ENCODE measurements at regions not wholly inside any gene's neighbourhood (a gene's known extent, or its start where the extent isn't known, plus 50 kb on each side); places are given as distances from the start of the nearest gene placed in this dataset.

DNA sequence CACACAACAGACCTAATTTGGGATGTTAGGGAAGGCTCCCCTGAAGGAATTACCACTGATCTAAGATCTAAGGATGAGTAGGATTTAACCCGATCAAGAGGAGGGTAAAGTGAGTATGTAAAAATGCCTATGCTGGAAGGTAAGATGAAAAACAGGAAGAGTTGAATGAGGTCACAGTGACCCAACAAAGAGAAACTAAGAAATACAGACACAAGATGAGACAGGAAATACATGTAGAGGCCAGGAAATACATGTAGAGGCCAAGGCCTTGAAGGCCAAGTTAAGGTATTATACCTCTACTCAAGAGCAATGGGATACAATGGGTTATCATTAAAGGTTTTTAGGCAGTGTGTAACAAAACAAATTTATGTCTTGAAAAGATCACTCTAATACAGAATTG is 131.6 kb upstream of the TANK start:
- no peak for DNase-seq (ENCODE audit: low spot score)

DNA sequence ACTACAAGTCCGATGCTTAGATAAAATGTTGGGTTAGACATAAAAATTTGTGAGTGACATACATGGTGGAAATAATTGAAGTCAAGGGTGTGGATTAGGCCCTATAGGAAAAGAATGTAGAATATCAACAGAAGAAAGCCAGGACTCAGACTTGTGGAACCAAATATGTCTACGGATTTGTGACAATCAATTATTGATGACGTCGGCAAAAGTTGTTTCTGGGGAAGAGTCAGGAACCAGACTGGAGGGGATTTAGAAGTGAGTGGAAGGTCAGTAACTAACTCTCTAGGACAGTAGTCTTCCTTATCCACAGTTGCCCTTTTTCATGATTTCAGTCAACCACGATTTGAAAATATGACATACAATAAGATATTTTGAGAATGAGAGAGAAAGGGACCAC is 130.9 kb upstream of the TANK start:
- no peak for DNase-seq (ENCODE audit: low spot score)

DNA sequence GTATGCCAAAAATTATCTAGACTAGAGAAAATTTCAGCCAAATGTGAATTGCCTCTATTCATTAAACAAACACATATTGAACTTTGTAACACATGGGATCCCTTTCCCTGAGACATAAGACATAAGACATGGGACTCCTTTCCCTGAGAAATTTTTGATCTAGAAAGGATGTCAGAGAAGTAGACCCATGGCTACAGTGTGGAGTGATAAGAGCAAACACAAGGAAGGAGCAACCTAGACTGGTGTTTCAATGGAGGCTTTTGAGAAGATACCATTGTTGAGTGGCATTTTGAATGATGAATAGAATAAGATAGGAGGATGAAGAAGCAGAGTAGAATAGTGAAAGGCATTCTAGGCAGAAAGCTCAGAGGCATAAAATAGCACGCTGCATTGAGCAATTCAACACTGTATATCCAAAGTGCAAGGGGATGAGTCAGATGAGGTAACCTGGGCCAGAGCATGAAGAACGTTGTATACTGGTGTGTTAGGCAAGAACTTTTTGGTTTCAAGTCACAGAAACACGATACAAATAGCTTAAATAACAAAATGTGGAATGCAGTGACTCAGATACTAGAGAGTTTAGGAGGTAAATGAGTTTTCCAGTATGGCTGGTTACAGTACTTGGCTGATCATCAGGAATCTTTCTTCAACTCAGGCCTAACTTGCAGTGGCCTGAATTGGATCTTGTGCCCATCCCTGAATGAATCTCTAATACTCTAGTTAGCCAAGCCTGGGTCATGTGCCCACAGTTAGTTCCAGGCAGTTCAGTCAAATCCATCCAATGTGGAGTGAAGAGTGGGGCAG is 129.8 kb upstream of the TANK start:
- no peak for DNase-seq (ENCODE audit: low spot score)

DNA sequence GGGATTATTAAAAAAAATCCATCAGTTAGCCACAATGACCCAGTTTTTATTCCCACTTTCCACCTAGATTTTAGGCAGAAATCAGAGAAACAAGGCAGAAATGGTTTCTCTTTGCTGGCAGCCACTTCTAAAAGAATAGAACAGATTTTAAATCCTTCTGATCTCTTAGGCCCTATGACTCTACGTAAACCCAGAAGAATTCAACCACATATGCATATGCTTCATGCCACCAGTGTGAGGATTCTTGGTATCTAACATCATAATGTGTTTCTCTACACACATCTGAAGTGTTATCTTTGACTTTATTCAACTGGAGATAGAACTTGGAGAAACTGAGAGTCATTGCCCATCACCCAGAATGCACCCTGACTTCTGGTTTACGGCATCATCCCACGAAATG is 128.7 kb upstream of the TANK start:
- no peak for DNase-seq (ENCODE audit: low spot score)

DNA sequence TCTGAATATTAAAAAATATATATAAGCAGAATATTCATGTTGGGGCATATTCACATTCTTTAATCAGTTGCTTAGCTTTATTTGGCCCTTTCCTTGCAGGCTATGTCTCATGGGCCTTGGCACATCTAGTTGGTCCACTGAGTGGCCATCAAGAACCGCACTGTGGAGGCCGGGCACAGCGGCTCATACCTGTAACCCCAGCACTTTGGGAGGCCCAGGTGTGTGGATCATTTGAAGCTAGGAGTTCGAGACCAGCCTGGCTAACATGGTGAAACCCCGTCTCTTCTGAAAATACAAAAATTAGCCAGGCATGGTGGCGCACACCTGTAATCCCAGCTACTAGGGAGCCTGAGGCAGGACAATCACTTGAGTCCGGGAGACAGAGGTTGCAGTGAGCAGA is 127.6 kb upstream of the TANK start:
- DNase-seq (ENCODE audit: low spot score), result no peak

DNA sequence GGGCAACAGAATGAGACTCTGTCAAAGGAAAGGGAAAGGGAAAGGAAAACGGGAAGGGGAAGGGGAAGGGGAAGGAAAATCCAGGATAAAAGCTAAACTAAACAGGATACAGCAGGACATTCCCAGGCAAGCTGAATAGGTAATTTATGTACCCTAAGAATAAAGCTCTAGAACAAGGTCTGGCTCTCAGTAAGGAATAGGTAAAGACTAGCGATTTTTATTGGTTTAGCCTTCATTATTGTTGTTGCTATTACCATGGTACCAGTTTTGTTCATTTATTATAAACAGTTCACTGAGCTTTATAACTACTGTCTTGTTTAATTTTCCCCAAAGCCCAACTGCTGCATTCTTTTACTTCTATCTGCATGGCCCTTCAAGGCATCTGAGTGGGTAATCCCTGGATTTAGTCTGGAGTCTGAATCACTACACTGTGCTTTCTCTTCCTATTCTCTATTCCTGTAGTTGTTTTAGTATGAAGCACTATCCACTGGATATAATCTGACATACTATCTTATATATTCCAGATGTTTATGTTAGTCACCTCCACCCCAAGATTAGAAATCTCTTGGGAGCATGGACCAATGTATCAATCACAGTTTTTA is 127.1 kb upstream of the TANK start:
- DNase-seq (ENCODE audit: low spot score), result no peak

DNA sequence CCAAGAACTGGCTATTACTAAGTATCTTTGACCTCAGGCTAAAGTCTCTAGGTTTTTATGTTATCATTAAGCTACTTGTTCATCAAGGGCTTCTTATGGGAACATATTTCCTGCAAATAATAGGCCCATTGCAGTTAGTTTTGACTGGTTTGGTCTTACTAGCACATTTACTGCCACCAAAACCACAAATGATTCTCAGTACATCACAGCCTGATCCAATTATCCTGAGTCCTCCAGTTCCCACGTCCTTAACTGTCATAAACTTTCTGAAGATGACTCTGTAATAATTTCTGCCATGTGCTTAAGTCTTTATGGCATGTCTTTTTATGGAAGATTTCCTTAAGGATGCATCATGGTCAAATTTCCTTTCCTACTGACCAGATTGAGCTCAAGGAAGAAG is 123.3 kb upstream of the TANK start:
- DNase-seq (ENCODE audit: low spot score), result no peak

DNA sequence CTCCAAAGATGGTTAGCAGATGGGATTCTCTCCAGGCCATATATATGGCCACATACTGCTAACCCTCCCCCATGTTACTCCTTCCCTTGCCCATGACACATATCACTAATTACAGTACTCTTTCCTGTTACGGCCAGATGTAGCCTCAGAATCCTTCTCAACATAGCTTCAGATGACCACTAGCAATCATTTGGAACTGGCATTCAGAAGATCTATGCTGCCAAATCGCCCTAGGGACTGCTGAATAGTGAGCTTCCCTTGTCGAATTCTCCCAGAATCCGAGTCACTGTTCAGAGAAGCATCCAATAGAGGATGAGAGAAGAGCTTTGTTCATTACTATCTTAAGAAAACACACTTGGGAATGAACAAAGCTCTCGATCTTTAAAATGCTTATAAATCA is 121.2 kb upstream of the TANK start:
- DNase-seq (ENCODE audit: low spot score), result no peak

DNA sequence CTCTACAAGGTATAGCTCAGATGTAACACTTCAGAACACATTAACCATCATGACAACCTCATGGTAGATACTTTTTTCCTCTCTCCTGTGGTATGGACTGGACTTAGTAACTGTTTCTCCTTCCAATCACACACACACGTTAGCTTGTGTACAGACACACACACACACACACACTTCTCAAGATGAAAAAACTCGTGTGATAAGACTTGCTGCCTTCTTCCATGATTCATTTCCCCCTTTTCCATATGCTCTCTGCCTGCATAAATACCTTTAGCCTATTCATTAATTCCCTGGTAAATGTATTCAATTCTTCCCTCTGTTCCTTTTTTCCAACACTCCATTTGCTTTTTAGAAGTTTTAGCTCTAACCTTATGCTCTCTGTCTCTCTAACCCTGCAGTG is 118.9 kb upstream of the TANK start:
- DNase-seq (ENCODE audit: low spot score), result no peak

DNA sequence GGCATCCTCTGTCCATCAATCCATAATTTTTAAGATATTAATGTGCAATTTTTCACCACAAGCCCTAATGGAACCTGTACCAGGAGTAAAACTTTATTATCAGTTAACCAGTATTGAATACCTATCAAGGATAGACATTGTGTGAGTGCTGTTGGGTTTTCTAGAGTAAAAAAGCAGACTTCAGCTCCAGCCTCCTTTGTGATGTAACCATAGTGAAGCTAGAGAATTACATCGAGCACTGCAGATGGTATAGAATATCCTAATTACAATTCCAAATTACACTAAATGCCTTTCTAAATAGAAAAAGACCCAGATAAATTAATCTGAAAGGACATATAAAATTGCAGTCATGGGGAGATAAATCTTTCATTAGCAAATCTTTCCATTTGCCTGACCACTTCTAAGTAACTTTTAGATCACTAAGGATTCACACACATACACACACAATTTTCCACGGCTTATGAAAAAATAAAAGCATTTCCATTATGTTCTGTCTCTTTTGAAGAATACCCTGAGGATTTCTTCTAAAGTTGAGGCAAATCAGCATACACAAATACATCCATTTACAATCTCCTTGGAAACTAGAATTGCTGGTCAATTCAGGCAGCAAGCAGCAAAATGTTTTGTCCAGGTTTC is 117.1 kb upstream of the TANK start:
- DNase-seq (ENCODE audit: low spot score), result no peak

DNA sequence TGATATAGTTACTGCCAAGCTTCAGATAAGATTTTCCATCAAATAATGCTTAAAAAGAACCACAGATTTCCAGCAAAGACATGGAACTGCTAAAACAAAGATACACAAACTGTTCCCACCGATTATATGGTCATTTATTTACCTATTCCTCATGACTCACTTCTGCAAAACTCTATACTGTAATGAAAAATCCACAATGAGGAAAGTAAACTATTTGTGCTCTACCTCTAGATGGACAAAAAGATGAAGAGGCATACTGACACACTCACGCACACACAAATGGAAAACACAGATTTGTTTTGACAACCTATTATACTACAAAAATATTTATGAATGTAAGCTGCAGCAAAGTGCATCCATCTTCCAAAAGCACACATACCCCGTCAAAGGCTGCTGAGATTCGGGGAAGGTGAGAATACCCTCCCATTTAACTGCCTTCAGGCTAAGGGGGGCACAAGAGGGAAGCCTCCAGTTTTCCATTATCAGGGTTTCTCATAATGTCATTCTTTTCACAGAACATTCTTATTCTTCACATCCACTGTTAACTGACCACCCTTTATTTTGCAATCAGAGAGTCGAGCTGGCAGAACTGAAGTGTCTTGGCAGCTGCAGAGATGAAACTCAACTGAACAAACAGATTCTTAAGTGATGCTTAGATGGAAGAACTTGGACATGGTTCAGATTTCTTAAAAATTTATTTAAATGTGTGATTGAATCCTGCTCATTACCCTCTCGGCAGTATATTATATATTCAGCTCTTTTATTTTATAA is 115.9 kb upstream of the TANK start:
- no peak for DNase-seq (ENCODE audit: low spot score)

DNA sequence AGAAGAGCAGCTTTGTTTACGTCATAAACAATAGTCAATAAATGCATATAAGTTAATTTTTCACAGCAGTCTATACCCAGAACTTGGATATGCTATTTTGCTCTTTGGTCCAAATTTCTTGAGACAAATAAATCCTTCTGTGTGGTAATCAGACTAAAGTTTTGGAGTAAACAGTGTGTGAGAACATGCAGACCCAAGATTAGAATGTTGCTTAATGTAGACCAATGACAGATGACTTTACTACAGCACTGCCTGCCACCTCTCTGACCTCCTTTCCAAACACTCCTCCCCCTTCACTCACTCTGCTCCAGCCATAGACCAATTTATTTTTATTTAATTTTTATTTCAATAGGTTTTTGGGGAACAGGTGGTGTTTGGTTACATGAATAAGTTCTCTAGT is 115.3 kb upstream of the TANK start:
- no peak for DNase-seq (ENCODE audit: low spot score)

DNA sequence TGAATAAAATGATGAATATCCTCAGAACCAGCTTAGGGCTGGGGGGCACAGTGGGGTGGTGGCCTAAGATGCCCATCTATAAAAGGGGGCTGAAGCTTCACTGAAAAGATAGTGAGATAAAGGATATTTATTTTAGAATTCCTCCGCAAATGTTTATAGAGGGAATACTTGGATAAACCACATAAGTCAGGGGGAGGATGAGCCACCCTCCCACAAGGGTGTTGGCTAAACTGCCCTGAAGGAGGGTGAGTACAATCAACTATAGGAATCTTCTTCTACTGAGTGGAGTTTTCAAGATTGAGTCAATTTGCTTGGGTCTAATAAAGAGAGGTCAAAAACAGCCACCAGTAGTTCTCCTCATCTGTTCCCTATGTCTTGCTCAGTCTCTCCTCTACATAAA is 114.5 kb upstream of the TANK start:
- DNase-seq (ENCODE audit: low spot score), result no peak

DNA sequence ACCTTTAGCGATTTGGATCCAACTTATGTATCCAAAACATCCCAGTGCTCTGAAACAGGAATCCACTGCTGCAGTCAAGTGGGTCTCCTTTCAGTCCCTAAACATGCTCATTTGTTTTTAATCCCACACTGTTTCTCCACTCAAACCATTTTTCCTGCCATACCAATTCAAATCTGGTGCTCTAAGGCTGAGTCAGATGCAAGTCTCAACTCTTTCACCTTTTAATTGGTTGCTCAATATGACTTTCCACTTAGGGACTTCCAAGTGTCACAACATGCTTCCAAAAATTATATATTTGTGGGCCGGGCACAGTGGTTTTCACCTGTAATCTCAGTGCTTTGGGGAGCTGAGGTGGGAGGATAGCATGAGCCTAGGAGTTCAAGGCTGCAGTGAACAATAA is 113.4 kb upstream of the TANK start:
- no peak for DNase-seq (ENCODE audit: low spot score)

DNA sequence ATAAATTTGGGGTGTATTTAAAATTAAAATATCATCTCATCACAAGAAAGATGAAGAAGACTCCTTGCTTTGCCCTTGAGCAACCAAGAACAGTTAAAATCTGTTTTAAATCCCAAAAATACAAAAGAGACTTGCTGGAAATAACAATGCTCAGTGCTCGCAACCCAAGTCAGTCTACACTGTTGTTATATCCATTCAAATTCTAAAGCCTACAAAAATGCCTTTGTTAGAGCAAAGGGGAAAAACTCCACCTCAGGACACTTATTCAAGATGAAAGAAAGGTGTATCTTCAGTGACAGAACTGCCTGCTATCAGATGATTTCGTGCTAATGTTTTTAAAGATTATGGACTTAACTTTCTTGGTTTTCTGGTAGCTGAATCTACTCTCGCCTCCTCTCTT is 111.9 kb upstream of the TANK start:
- DNase-seq (ENCODE audit: low spot score), result no peak

DNA sequence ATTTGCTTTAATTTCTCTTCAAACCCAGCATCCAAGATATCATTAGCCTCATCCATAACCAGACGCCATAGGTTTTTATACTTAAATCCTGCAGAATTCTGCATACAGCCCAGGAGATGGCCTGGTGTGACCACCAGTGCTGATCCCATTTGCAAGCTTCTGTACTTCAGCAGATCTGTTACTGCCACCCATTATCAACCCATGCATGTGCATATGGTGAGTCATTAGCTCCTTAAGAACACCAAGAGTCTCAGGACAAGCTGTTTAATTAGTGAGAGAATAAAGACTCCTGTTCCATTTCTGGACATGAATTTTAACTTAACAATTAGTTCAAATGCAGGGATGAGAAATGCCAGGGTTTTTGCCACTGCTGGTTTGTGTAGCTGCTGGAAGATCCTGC is 110.7 kb upstream of the TANK start:
- DNase-seq (ENCODE audit: low spot score), result no peak

DNA sequence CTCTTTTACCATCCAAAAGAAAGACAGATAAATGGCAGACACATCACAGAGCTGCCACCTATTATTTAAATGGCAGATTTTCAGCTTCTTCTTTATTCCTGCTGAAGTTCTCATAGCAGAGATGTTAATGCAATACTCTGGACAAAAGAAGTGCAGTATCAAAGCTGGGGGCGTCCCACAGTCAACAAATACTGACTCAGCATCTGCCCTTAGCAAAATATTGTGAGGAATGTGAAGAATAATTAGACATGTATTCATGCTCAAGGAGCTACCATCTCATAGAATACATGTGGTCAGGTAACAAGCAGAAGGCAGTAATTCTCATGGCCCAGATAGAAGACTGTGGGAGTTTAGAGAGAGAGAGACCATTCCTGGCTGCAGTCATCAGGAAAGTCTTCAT is 108.0 kb upstream of the TANK start:
- no peak for DNase-seq (ENCODE audit: low spot score)

DNA sequence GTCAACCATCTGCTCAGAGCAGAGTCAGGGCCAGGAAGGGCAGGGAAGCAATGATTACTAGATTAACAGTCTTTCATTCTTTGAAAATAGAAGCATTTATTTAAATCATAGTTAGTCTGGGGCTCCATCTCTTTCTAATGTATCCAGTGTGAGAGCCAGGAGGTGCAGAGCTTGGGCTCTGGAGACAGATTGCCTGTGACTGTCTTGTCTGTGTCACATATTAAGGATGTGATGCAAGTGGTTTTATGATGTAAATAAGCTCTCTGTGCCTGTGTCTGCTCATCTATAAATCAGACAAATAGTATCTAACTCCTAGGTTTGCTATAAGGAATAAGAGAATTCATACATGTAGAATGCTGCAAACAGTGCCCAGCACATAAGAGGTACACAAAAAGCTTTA is 104.9 kb upstream of the TANK start:
- DNase-seq (ENCODE audit: low spot score), result no peak

DNA sequence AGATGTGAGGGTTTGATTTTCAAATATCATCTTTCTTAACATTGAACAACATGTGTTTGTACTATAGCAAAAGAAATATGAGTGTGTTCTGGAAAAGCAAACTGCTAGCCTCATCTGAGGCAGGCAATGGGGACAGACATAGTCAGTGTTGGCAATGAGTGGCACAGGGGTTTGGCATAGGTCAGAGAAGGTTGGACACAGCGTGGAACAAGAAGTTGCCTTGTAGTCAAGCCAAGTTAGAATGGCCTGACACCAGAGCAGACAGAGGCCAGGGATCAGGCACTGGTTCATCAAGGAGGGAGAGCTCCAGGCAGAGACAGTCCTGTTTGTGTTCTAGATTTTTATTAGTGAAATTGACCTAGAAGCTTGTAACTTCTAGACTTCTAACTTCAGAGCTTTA is 100.8 kb upstream of the TANK start:
- no peak for DNase-seq (ENCODE audit: low spot score)

DNA sequence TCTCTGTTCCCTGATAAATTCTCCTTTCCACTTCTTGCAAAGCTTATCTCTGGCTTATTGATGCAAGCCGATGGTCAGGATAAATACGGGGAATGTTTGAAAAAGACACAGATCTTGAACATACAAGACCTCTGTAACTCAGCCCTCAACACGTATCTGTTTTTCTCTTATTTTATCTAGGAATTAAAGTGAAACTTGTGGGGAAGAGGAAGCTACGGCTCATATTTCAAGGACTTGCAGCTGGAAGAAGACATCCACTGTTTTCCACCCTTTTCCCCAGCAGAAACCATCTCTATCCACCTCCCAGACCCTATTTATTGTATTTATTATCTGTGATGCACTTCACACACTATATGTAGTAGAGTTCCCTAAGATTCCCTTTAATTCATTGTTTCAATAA is 98.4 kb upstream of the TANK start:
- DNase-seq (ENCODE audit: low spot score), result no peak

DNA sequence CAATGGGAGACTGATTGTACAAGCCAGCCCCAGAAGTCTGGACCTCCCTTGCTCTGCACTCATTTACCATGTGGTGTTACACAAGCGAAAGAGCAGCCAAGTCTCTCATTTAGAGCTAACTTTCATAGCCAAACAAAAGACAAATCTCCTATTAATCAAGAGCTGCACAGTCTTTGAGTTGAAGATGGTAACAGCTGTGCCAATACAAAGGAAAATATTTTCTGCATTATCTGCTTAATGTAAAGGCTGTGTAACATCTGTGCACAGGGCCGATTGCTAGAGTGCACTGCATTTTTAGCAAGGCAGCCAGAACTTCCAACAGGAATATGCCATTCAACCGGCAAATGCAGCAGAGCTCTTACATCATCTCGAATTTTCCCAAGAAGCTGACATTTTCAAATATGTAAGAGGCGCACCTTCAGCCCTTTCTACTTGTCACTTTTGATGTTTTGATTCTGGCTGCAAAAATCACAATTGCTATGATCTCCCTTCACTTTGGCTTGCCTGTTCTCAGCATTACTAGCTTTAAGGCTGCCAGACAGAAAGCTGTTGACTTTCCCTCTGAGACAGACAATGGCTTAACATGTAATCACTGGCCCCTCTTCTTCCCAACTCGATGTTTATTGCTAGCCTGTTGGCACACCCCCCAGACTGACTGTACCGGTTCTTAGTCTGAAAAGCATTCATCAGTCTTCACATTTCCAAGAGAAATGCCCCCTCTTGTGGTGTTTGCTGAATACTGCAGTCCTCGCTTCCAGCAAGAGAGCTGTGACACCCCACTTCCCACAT is 96.9 kb upstream of the TANK start:
- peak; percentile 74 for DNase-seq (ENCODE audit: low spot score)

DNA sequence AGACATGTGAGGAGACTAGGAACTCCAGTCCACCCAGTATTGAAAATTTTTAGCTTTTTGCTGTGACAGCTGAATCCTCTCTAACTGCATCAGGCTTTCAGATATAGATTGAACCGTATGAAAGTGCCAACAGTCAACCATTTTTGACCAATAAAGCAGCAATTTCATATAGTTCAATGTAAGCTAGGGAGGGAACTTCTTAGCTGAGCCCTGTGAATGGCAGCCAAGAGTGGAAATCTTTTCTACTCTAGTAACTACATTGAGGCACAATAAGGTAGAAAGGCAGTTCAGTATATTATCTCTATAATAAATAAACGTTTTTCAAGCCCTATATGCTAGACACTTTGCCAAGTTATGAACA is 96.3 kb upstream of the TANK start:
- DNase-seq (ENCODE audit: low spot score), result no peak
